Skeletal muscle satellite cell (primary cell): ENCODE measurements at regions not wholly inside any gene's neighbourhood (a gene's known extent, or its start where the extent isn't known, plus 50 kb on each side); places are given as distances from the start of the nearest gene placed in this dataset.

Experiments
- H3K27me3 ChIP-seq: 2 replicates; pipeline ENCODE4 v1.7.0; 2013; ENCODE audit warnings: low read length; ENCODE audit not compliant: control insufficient read depth, insufficient read depth
- H3K36me3 ChIP-seq: 2 replicates; pipeline ENCODE4 v1.7.0; 2013; ENCODE audit warnings: mild to moderate bottlenecking, control low read depth, low read length; ENCODE audit not compliant: insufficient read depth
- H3K4me1 ChIP-seq: 2 replicates; pipeline ENCODE4 v1.7.0; 2013; ENCODE audit warnings: low read length; ENCODE audit not compliant: control insufficient read depth, insufficient read depth
- H3K4me2 ChIP-seq: 2 replicates; pipeline ENCODE4 v1.7.0; 2013; ENCODE audit warnings: mild to moderate bottlenecking, low read length
- H3K4me3 ChIP-seq: 2 replicates; pipeline ENCODE4 v1.7.0; 2013; ENCODE audit warnings: low read length
- H3K9ac ChIP-seq: 2 replicates; pipeline ENCODE4 v1.7.0; 2013; ENCODE audit warnings: mild to moderate bottlenecking, low read depth, low read length, moderate library complexity
- H3K9me3 ChIP-seq: replicated peaks from 2 replicates; pipeline ENCODE4 v1.7.0; 2013; ENCODE audit warnings: mild to moderate bottlenecking, control low read depth, low read length

DNA sequence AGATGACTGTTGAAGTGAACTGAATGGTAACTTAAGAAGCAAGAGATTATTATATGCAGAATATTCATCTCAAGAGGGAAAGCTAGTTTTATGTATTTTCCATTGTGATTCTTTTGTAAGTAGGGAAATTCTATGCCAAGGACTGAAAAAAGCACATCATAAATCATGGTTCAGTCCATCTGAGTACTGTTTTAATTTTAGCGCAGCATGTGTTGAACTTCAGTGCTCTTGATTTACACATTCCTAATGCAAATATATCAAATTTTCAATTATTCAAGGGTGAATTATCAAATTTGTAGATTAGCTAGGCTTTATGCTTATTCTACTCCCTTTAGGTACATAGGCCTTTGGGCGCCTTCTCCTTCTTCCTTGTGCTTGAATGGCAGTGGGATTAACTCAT, 50.3 kb upstream of the TCF12 start:
- Histone ChIP-seq H3K4me3 (no peak overlapping the region), H3K9ac (no peak overlapping the region), H3K4me2 (no peak overlapping the region), H3K36me3 (no peaks in the 10 kb centered on the region), H3K9me3 (no peaks in the 10 kb centered on the region), H3K4me1 (peaks cover 14% of the 10 kb centered on the region), H3K27me3 (no peaks in the 10 kb centered on the region)

DNA sequence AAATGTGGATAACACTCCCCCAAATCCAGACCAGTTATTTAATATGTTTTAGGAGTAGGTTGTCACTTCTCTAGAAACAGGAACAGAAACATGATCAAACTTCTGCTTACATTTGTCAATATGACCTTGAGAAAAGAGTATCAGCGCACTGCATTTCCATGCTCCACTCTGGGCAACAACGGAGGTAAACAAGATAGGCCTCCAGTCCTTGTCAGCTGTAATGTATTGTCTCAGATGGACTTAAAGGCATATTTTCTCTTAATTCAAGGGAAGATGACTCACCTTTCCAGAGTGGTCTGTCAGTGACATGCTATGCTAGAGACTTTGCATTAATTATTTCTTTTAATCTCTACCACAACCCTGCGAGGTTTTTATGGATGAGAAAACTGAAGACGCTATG, 51.6 kb upstream of the TCF12 start:
- H3K4me3 ChIP-seq = no peak overlapping the region
- H3K9ac ChIP-seq = no peak overlapping the region
- H3K4me2 ChIP-seq = no peak overlapping the region
- H3K4me1 ChIP-seq = peaks cover 9% of the 10 kb centered on the region
- no peaks in the 10 kb centered on the region for H3K27me3 ChIP-seq
- H3K9me3 ChIP-seq = no peaks in the 10 kb centered on the region
- H3K36me3 ChIP-seq = no peaks in the 10 kb centered on the region

DNA sequence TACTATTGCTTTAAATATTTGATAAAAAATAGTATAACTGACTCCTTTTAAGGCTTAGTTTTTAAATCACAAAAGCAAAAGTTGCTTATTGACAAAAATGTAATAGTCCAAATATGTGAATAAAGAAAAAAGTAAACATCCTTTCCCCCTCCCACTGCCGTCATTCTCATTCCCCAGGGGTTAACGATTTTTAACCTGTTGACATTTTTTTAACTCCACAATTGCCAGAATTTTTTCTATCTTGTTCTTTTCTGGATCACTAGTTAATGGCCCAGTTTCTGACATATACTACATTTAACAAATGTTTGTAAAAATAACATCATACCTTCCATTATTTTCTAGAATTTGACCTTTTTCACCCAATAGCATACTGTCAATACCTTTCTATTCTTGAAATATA, 60.6 kb upstream of the TCF12 start:
- H3K9ac ChIP-seq = no peak overlapping the region
- no peaks in the 10 kb centered on the region for H3K4me1 ChIP-seq
- H3K4me3 ChIP-seq = no peak overlapping the region
- H3K4me2 ChIP-seq = no peak overlapping the region
- H3K36me3 ChIP-seq = no peaks in the 10 kb centered on the region
- H3K9me3 ChIP-seq = no peaks in the 10 kb centered on the region
- no peaks in the 10 kb centered on the region for H3K27me3 ChIP-seq

DNA sequence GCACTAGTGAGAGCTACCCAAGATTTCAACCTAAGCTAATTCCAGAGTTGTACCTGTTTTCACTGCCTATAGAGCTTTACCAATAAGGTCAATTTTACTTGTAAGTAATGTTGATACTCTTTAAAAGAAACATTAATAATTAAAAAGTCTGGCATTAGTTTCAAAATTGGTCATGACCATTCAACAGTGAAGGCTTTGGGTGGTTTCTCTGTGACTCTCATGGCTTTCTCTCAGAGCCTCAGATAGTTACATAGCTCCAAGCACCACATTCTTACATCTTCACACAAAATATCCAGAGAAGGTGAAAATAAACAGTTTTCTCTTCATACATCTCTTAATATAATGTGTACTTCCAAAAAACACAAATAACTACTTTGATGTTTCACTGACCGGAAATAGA, 61.5 kb upstream of the TCF12 start:
- no peak overlapping the region for H3K4me3 ChIP-seq
- H3K9ac ChIP-seq = no peak overlapping the region
- no peaks in the 10 kb centered on the region for H3K27me3 ChIP-seq
- no peaks in the 10 kb centered on the region for H3K4me1 ChIP-seq
- no peaks in the 10 kb centered on the region for H3K36me3 ChIP-seq
- H3K9me3 ChIP-seq = no peaks in the 10 kb centered on the region
- no peak overlapping the region for H3K4me2 ChIP-seq

DNA sequence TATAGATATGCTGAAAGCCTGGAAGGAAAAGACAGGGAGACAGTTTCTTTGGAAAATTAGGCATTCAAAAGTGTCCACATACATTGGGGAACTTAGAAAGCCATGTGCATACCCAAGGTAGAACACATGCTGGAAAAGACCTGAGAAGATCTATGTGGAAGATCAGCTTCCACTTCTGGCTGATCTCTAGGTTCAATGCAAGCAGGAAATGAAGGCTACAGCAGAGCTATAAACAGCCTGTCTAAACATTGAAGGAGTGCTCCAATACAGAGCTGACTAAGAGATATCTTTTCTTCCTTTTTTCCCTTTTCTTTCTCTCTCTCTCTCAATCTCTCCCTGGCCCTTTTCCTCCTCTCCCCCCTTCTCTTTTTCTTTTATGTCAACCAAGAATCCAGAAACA, 73.6 kb upstream of the TCF12 start:
- Histone ChIP-seq H3K4me2 (no peak overlapping the region), H3K9ac (no peak overlapping the region), H3K27me3 (no peaks in the 10 kb centered on the region), H3K36me3 (no peaks in the 10 kb centered on the region), H3K4me1 (no peaks in the 10 kb centered on the region), H3K4me3 (no peak overlapping the region), H3K9me3 (no peaks in the 10 kb centered on the region)

GRCh38 chr15:56844471-56844870, 74.0 kb upstream of the TCF12 start:
- Histone ChIP-seq H3K4me3 (no peak overlapping the region), H3K4me1 (no peaks in the 10 kb centered on the region), H3K27me3 (no peaks in the 10 kb centered on the region), H3K4me2 (no peak overlapping the region), H3K9ac (no peak overlapping the region), H3K36me3 (no peaks in the 10 kb centered on the region), H3K9me3 (no peaks in the 10 kb centered on the region)

- H3K4me2 ChIP-seq = no peak overlapping the region
- H3K36me3 ChIP-seq = no peaks in the 10 kb centered on the region
- H3K4me3 ChIP-seq = no peak overlapping the region
- no peaks in the 10 kb centered on the region for H3K27me3 ChIP-seq
- no peaks in the 10 kb centered on the region for H3K9me3 ChIP-seq
- H3K9ac ChIP-seq = no peak overlapping the region
- peaks cover 11% of the 10 kb centered on the region for H3K4me1 ChIP-seq
Measured at GRCh38 chr15:56839641-56840040, 78.8 kb upstream of the TCF12 start.

DNA sequence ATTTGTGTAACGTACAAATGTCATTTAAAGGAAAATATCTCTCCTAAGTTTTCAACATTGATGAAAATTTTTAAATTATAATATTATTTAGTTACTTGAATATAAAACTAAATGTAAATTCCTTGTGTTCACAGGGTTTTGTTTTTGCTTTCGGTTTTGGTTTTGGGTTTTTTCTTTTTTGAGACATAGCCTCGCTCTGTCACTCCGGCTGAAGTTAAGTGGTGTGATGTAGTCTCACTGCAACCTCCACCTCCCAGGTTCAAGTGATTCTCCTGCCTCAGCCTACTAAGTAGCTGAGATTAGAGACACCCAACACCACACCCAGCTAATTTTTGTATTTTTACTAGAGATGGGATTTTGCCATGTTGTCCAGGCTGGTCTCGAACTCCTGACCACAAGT, 79.3 kb upstream of the TCF12 start:
- no peak overlapping the region for H3K4me3 ChIP-seq
- peaks cover 11% of the 10 kb centered on the region for H3K4me1 ChIP-seq
- no peak overlapping the region for H3K4me2 ChIP-seq
- no peaks in the 10 kb centered on the region for H3K9me3 ChIP-seq
- no peaks in the 10 kb centered on the region for H3K36me3 ChIP-seq
- no peaks in the 10 kb centered on the region for H3K27me3 ChIP-seq
- no peak overlapping the region for H3K9ac ChIP-seq

GRCh38 chr15:56838085-56838484, 80.4 kb upstream of the TCF12 start:
- Histone ChIP-seq H3K9me3 (no peaks in the 10 kb centered on the region), H3K4me3 (no peak overlapping the region), H3K4me2 (no peak overlapping the region), H3K4me1 (peaks cover 11% of the 10 kb centered on the region), H3K9ac (no peak overlapping the region), H3K36me3 (no peaks in the 10 kb centered on the region), H3K27me3 (no peaks in the 10 kb centered on the region)

DNA sequence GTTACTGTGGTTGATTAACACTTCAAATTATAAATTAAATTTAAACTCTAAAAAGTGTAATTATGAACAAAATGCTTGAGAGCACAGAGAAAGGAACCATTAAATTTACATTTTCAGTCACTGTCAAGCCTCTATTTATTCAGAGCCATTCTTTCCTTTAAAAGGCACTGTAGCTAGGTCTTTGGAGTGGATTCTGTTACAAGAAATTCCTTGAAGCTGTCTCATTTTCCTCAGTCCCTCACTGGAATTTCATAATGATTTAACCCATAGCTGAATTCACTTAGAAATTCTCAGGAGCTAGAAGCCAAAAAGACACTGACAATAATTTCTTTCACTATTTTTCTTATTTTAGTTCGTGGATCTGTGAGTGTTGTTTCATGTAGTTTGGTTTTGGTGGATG, 81.2 kb upstream of the TCF12 start:
- peaks cover 17% of the 10 kb centered on the region for H3K4me1 ChIP-seq
- no peaks in the 10 kb centered on the region for H3K36me3 ChIP-seq
- no peak overlapping the region for H3K4me3 ChIP-seq
- H3K9ac ChIP-seq = no peak overlapping the region
- H3K27me3 ChIP-seq = no peaks in the 10 kb centered on the region
- no peak overlapping the region for H3K4me2 ChIP-seq
- H3K9me3 ChIP-seq = no peaks in the 10 kb centered on the region

GRCh38 chr15:56835718-56836171, 82.7 kb upstream of the TCF12 start:
- H3K9ac ChIP-seq = no peak overlapping the region
- H3K27me3 ChIP-seq = no peaks in the 10 kb centered on the region
- no peak overlapping the region for H3K4me3 ChIP-seq
- H3K4me2 ChIP-seq = no peak overlapping the region
- no peaks in the 10 kb centered on the region for H3K36me3 ChIP-seq
- H3K4me1 ChIP-seq = peaks cover 25% of the 10 kb centered on the region
- no peaks in the 10 kb centered on the region for H3K9me3 ChIP-seq

GRCh38 chr15:56832125-56832524, 86.3 kb upstream of the TCF12 start:
- no peaks in the 10 kb centered on the region for H3K36me3 ChIP-seq
- peak overlapping the region; percentile 53 for H3K4me2 ChIP-seq
- no peaks in the 10 kb centered on the region for H3K9me3 ChIP-seq
- H3K9ac ChIP-seq = no peak overlapping the region
- peaks cover 19% of the 10 kb centered on the region for H3K4me1 ChIP-seq
- H3K27me3 ChIP-seq = no peaks in the 10 kb centered on the region
- H3K4me3 ChIP-seq = no peak overlapping the region
